Ascending aorta (tissue), 2 donors: ENCODE measurements at regions not wholly inside any gene's neighbourhood (a gene's known extent, or its start where the extent isn't known, plus 50 kb on each side); places are given as distances from the start of the nearest gene placed in this dataset.
"Not testable (repeated sequence)": the region's sequence is repeated elsewhere in the genome, so short reads cannot be mapped to it uniquely, and the experiment has no call there.

ENCODE experiments used
- DNase-seq, 2 donors: peaks; one replicate each; pipeline ENCODE4 v3.0.0-alpha.2; 2019; ENCODE audit warnings: low spot score in 2 of 2
- H3K27ac ChIP-seq, 2 donors: fragments of 200-600 bp; sonication (generic); one replicate each; pipeline ENCODE4 v1.5.1; 2016 to 2017; ENCODE audit warnings: mild to moderate bottlenecking in 1 of 2
- H3K27me3 ChIP-seq: fragments of 200-600 bp; sonication (generic); one replicate; pipeline ENCODE4 v1.5.1; 2017
- H3K36me3 ChIP-seq, 2 donors: fragments of 200-600 bp; sonication (generic); one replicate each; pipeline ENCODE4 v1.5.1; 2016
- H3K4me1 ChIP-seq, 2 donors: fragments of 200-600 bp; sonication (generic); one replicate each; pipeline ENCODE4 v1.5.1; 2016 to 2017; ENCODE audit warnings: mild to moderate bottlenecking in 1 of 2
- H3K4me3 ChIP-seq, 2 donors: fragments of 200-600 bp; sonication (generic); one replicate each; pipeline ENCODE4 v1.5.1; 2016 to 2017; ENCODE audit warnings: mild to moderate bottlenecking in 1 of 2
- H3K9me3 ChIP-seq, 2 donors: fragments of 200-600 bp; sonication (generic); one replicate each; pipeline ENCODE4 v1.5.1; 2016
- intact Hi-C: fragments of 100-400 bp; cut with DNase I; formaldehyde crosslinking; loops from one replicate; pipeline ENCODE4 v1.15.1; 2023
- TF ChIP-seq, protein P1 (sequence below), 3 experiments: fragments of 200-600 bp in 2 of 3; fragments of 450-650 bp in 1 of 3; sonication (generic) in 2 of 3; IDR thresholded peaks; one replicate each; pipeline ENCODE4 v1.5.1; 2016 to 2019; ENCODE audit warnings: antibody characterized with exemption in 3 of 3, mild to moderate bottlenecking in 1 of 3, moderate library complexity in 1 of 3

DNA sequence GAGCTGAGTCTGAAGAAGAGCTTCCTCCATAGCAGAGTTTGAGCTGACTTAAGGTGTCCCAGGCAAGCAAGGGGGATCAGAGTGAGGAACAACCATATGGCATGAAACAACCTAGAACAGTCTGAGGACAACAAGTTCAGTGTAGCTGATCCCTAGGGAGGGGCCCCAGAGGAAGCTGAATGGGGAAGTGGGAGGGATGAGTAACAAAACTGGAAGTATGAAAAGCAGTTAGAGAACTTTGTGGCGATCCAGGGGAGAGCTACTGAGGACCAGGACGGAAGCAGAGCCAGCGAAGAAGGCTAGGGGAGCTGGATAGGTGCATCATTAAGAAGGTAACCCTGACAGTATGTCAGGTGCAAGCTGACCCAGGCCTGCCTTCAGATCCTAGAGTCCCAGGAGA, 580.8 kb downstream of the BNC2 start:
- no peak for DNase-seq
- Histone ChIP-seq H3K36me3 (no peaks in the 10 kb centered on the region), H3K27me3 (no peaks in the 10 kb centered on the region), H3K4me3 (no peak overlapping the region), H3K4me1 (peaks cover 0 to 4% of the 10 kb centered on the region in 2 donors), H3K9me3 (no peaks in the 10 kb centered on the region), H3K27ac (no peak overlapping the region)
- TF ChIP-seq, protein P1, sequence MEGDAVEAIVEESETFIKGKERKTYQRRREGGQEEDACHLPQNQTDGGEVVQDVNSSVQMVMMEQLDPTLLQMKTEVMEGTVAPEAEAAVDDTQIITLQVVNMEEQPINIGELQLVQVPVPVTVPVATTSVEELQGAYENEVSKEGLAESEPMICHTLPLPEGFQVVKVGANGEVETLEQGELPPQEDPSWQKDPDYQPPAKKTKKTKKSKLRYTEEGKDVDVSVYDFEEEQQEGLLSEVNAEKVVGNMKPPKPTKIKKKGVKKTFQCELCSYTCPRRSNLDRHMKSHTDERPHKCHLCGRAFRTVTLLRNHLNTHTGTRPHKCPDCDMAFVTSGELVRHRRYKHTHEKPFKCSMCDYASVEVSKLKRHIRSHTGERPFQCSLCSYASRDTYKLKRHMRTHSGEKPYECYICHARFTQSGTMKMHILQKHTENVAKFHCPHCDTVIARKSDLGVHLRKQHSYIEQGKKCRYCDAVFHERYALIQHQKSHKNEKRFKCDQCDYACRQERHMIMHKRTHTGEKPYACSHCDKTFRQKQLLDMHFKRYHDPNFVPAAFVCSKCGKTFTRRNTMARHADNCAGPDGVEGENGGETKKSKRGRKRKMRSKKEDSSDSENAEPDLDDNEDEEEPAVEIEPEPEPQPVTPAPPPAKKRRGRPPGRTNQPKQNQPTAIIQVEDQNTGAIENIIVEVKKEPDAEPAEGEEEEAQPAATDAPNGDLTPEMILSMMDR (IDR thresholded peaks at IDR 0.05): no peak
- intact Hi-C loops: no loop called here

DNA sequence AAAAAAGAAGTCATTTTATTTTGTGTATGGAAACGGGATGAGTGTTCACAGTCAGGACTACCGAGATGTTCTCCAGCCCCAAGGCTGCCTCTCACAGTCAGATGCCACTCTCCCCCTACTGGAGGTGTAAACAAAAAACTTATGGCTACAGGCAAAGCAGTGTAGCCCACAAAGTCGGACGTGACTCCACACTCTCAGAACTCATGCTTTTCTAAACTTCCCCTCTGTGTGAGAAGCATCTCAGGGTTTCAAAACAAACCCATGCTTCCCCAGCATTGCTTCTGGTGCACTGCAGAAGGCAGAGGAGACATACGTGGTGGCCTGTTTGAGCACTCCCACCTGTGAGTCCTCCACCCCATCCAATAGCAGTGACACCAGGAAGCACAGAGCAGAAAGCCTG, 580.3 kb downstream of the BNC2 start:
- TF ChIP-seq, protein P1 (IDR thresholded peaks at IDR 0.05): no peak
- intact Hi-C loops: no loop called here
- no peak overlapping the region for H3K27ac ChIP-seq
- no peak overlapping the region for H3K4me3 ChIP-seq
- DNase-seq: no peak
- H3K27me3 ChIP-seq: no peaks in the 10 kb centered on the region
- H3K9me3 ChIP-seq: no peaks in the 10 kb centered on the region
- no peaks in the 10 kb centered on the region for H3K36me3 ChIP-seq
- peaks cover 0 to 6% of the 10 kb centered on the region in 2 donors for H3K4me1 ChIP-seq

DNA sequence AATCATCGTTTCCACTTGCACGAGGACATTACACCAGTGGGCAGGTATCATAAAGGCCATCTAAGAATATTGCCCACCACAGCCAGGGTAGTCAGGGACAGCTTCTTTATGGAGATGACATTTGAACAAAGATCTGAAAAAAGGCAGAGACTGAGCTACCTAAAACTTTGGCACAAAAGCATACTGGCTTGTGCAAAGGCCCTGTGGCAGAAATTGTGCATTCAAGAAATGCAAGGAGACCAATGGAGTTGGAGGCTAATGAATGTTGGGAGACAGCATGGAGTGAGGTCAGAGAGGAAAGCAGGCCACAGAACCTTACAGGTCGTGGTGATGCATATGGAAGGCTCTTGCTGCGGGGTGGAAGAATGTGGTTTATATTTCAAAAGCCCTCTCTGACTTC, 578.5 kb downstream of the BNC2 start:
- H3K27ac ChIP-seq: no peak overlapping the region
- TF ChIP-seq, protein P1 (IDR thresholded peaks at IDR 0.05): no peak
- intact Hi-C loops: no loop called here

GRCh38 chr9:16293610-16294009, 576.9 kb downstream of the BNC2 start:
- peaks cover 0 to 6% of the 10 kb centered on the region in 2 donors for H3K4me1 ChIP-seq
- TF ChIP-seq, protein P1 (IDR thresholded peaks at IDR 0.05): no peak
- no peak overlapping the region for H3K4me3 ChIP-seq
- H3K36me3 ChIP-seq: no peaks in the 10 kb centered on the region
- intact Hi-C loops: no loop called here
- H3K27ac ChIP-seq: no peak overlapping the region
- DNase-seq: no peak
- no peaks in the 10 kb centered on the region for H3K27me3 ChIP-seq
- no peaks in the 10 kb centered on the region for H3K9me3 ChIP-seq

More for the DNA sequence above, 578.5 kb downstream of the BNC2 start:
- H3K27me3 ChIP-seq: no peaks in the 10 kb centered on the region
- H3K4me1 ChIP-seq: peaks cover 0 to 6% of the 10 kb centered on the region in 2 donors
- DNase-seq: no peak
- H3K4me3 ChIP-seq: no peak overlapping the region
- H3K36me3 ChIP-seq: no peaks in the 10 kb centered on the region
- no peaks in the 10 kb centered on the region for H3K9me3 ChIP-seq

- Histone ChIP-seq H3K4me3 (no peak overlapping the region), H3K27me3 (no peaks in the 10 kb centered on the region), H3K4me1 (peaks cover 0 to 6% of the 10 kb centered on the region in 2 donors), H3K36me3 (no peaks in the 10 kb centered on the region), H3K27ac (no peak overlapping the region), H3K9me3 (no peaks in the 10 kb centered on the region)
- DNase-seq: no peak
- TF ChIP-seq, protein P1 (IDR thresholded peaks at IDR 0.05): no peak
- intact Hi-C loops: no loop called here
These were observed 576.2 kb downstream of the BNC2 start for GRCh38 chr9:16294133-16294770.

- H3K4me1 ChIP-seq, DNase-seq, H3K27ac ChIP-seq, H3K36me3 ChIP-seq, H3K27me3 ChIP-seq, H3K9me3 ChIP-seq, intact Hi-C loops, H3K4me3 ChIP-seq: not testable (repeated sequence)
These were observed 575.5 kb downstream of the BNC2 start for GRCh38 chr9:16294940-16295339.

GRCh38 chr9:16299368-16299767, 571.1 kb downstream of the BNC2 start:
- intact Hi-C loops, H3K4me3 ChIP-seq, H3K9me3 ChIP-seq, H3K36me3 ChIP-seq, H3K4me1 ChIP-seq, H3K27me3 ChIP-seq, DNase-seq, H3K27ac ChIP-seq: not testable (repeated sequence)
